ENCODE measurements at regions not wholly inside any gene's neighbourhood (a gene's known extent, or its start where the extent isn't known, plus 50 kb on each side); places are given as distances from the start of the nearest gene placed in this dataset.

DNA sequence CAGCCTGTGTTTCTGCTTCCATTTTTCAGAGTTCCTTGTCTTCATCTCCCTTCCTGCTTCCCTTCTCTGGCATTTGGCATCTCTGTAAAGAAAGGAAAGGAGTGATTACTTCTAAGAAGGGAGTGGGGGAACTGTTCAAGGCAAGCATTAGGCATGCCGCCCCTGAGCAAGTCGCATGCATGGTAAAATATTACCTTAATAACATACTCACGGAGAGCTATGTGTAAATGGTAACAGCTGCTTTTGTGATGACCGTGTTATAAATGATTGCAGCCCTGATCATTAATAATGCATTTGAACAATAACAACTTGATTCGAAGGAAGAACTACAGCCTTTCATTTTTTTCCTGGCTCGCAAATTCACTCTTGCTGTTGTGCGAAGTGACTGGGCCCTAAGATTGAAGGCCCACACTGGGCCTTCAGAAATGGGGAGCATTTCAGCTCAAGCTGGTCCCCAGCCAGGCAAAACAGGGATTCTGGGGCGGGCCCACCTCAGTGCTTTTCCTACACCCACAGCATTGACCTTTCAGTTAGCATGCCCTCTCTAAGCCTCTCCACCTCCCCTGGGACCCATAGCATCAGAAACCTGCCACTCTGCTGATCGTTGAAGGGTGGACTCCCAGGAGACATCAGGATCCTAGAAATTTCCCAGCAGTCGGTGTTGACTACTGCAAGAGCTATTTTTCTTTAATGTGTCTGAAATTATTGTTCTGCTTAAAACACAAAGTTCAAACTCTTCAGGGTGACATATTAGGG, 263.0 kb upstream of the CADM1 start:
- no peaks in the 10 kb centered on the region for H3K4me1 ChIP-seq (ENCODE audit: insufficient read depth, low read length)
- DNase-seq (ENCODE audit: low spot score) (no peak), ATAC-seq (no peak), FAIRE-seq (no peak)
- no peak for TF ChIP-seq NCOA1 (CRISPR knock-in tag; IDR thresholded peaks at IDR 0.05)
- no peak for TF ChIP-seq ZBTB21 (CRISPR knock-in tag; IDR thresholded peaks at IDR 0.05)
- no peak for TF ChIP-seq TSC22D2 (CRISPR knock-in tag; IDR thresholded peaks at IDR 0.05; ENCODE audit: borderline replicate concordance)
- no peak for TF ChIP-seq ZNF570 (CRISPR knock-in tag; IDR thresholded peaks at IDR 0.05; ENCODE audit: borderline replicate concordance)
- no peak for TF ChIP-seq NCOA5 (CRISPR knock-in tag; IDR thresholded peaks at IDR 0.05)
- no peak for TF ChIP-seq ZNF563 (CRISPR knock-in tag; IDR thresholded peaks at IDR 0.05)
- TF ChIP-seq ARNTL (CRISPR knock-in tag; IDR thresholded peaks at IDR 0.05) = no peak
- no peak for TF ChIP-seq MZF1 (CRISPR knock-in tag; IDR thresholded peaks at IDR 0.05; ENCODE audit: borderline replicate concordance)
- TF ChIP-seq, protein P1, sequence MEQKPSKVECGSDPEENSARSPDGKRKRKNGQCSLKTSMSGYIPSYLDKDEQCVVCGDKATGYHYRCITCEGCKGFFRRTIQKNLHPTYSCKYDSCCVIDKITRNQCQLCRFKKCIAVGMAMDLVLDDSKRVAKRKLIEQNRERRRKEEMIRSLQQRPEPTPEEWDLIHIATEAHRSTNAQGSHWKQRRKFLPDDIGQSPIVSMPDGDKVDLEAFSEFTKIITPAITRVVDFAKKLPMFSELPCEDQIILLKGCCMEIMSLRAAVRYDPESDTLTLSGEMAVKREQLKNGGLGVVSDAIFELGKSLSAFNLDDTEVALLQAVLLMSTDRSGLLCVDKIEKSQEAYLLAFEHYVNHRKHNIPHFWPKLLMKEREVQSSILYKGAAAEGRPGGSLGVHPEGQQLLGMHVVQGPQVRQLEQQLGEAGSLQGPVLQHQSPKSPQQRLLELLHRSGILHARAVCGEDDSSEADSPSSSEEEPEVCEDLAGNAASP (CRISPR knock-in tag; IDR thresholded peaks at IDR 0.05; ENCODE audit: borderline replicate concordance) = no peak
- TF ChIP-seq MXD4 (CRISPR knock-in tag; IDR thresholded peaks at IDR 0.05) = no peak
- no peak for TF ChIP-seq ZNF230 (CRISPR knock-in tag; IDR thresholded peaks at IDR 0.05)
- no peak for TF ChIP-seq KLF9 (CRISPR knock-in tag; IDR thresholded peaks at IDR 0.05; ENCODE audit: low read depth)
- TF ChIP-seq, protein P2, sequence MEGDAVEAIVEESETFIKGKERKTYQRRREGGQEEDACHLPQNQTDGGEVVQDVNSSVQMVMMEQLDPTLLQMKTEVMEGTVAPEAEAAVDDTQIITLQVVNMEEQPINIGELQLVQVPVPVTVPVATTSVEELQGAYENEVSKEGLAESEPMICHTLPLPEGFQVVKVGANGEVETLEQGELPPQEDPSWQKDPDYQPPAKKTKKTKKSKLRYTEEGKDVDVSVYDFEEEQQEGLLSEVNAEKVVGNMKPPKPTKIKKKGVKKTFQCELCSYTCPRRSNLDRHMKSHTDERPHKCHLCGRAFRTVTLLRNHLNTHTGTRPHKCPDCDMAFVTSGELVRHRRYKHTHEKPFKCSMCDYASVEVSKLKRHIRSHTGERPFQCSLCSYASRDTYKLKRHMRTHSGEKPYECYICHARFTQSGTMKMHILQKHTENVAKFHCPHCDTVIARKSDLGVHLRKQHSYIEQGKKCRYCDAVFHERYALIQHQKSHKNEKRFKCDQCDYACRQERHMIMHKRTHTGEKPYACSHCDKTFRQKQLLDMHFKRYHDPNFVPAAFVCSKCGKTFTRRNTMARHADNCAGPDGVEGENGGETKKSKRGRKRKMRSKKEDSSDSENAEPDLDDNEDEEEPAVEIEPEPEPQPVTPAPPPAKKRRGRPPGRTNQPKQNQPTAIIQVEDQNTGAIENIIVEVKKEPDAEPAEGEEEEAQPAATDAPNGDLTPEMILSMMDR (CRISPR knock-in tag; IDR thresholded peaks at IDR 0.05) = no peak
- no peak for TF ChIP-seq WIZ (CRISPR knock-in tag; IDR thresholded peaks at IDR 0.05)
- TF ChIP-seq, protein P3, sequence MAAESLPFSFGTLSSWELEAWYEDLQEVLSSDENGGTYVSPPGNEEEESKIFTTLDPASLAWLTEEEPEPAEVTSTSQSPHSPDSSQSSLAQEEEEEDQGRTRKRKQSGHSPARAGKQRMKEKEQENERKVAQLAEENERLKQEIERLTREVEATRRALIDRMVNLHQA (CRISPR knock-in tag; IDR thresholded peaks at IDR 0.05) = no peak
- intact Hi-C loops (cut with micrococcal nuclease; ENCODE audit: unreplicated experiment) = no loop called here
- no peak overlapping the region for H3K9ac ChIP-seq (ENCODE audit: insufficient read depth, low read depth, low read length)
- no peak overlapping the region for H3K4me2 ChIP-seq (ENCODE audit: low read depth, low read length)
- no peak overlapping the region for H3K27ac ChIP-seq (ENCODE audit: extremely low read length, insufficient read depth, low read length)
- H3K4me3 ChIP-seq (replicated peaks in 1 of 3; ENCODE audit: insufficient read depth in 1 of 3, low read depth in 2 of 3, low read length in 3 of 3) = no peak overlapping the region
- WGBS (ENCODE audit: low lambda C conversion rate) = 44% methylated on average over 10 of the region's 10 CpGs
- in situ Hi-C loops (cut with HindIII; ENCODE audit: extremely low pct_ligation_motif_present, low pct_unique_long_range_greater_than_20kb) = no loop called here
- H2AFZ ChIP-seq (ENCODE audit: low read length) = no peak overlapping the region
- CTCF ChIA-PET (ENCODE audit: low intra/inter-chr PET ratio, low total read pairs) = no interaction called here
- no peaks in the 10 kb centered on the region for H3K79me2 ChIP-seq (ENCODE audit: insufficient read depth, low read length)
- no peaks in the 10 kb centered on the region for H3K9me3 ChIP-seq (ENCODE audit: low read length)
- POLR2A ChIA-PET = no interaction called here
- H4K20me1 ChIP-seq (ENCODE audit: insufficient read depth, low read length) = no peaks in the 10 kb centered on the region
- H3K36me3 ChIP-seq (replicated peaks in 1 of 2; ENCODE audit: control insufficient read depth in 1 of 2, insufficient read depth in 2 of 2, low read length in 2 of 2) = no peaks in the 10 kb centered on the region
- no TSS peak for BruUV-seq (replicated peaks)
- H3K27me3 ChIP-seq (ENCODE audit: control insufficient read depth in 1 of 2, insufficient read depth in 2 of 2, low read length in 2 of 2) = peaks cover 2% of the 10 kb centered on the region in 2 experiments; a peak in 2 of 5 replicates

All from HepG2 (cell line).